IMR-90 (cell line): ENCODE measurements at regions not wholly inside any gene's neighbourhood (a gene's known extent, or its start where the extent isn't known, plus 50 kb on each side); places are given as distances from the start of the nearest gene placed in this dataset.

Experiments
- ATAC-seq: fragments of 200-7000 bp; cut with Tn5 transposase; 2 replicates; pipeline ENCODE4 v1.9.1; 2020; ENCODE audit warnings: low read depth, mild to moderate bottlenecking, moderate library complexity
- BruUV-seq: library from RNA; stranded (reverse); fragments of 400-500 nt; replicated peaks from 2 replicates; lab custom pipeline; 2021; lab: Mats Ljungman, UMichigan
- CTCF ChIA-PET: fragments of 300-600 bp; formaldehyde crosslinking; extraction: SDS; loops from one replicate; lab custom pipeline; 2021; ENCODE audit warnings: antibody characterized with exemption; lab: Yijun Ruan, JAX
- POLR2A ChIA-PET: fragments of 300-600 bp; sonication (Branson Sonifier 250); formaldehyde crosslinking; loops from one replicate; lab custom pipeline; 2022; ENCODE audit warnings: antibody characterized with exemption; ENCODE audit not compliant: unreplicated experiment; lab: Charles Lee
- DNase-seq: peaks from one replicate; pipeline ENCODE4 v3.0.0; 2013
- H2AFZ ChIP-seq: replicated peaks from 2 replicates; pipeline ENCODE3; 2013; ENCODE audit warnings: low read length, mild to moderate bottlenecking; ENCODE audit not compliant: poor library complexity
- H2AK5ac ChIP-seq: 2 replicates; pipeline ENCODE4 v1.6.1; 2013; ENCODE audit warnings: low read depth, low read length, inconsistent platforms
- H2AK9ac ChIP-seq: replicated peaks from 2 replicates; pipeline ENCODE3; 2013; ENCODE audit warnings: mild to moderate bottlenecking, low read depth, low read length, moderate library complexity; ENCODE audit not compliant: poor library complexity
- H2BK120ac ChIP-seq: 2 replicates; pipeline ENCODE4 v1.6.1; 2013; ENCODE audit warnings: low read depth, low read length, inconsistent platforms
- H2BK15ac ChIP-seq: 3 replicates; pipeline ENCODE4 v1.6.1; 2013; ENCODE audit warnings: low read depth, low read length, inconsistent platforms
- H2BK20ac ChIP-seq: 2 replicates; pipeline ENCODE4 v1.6.1; 2013; ENCODE audit warnings: low read depth, mild to moderate bottlenecking, inconsistent platforms, low read length, moderate library complexity
- H2BK5ac ChIP-seq: 2 replicates; pipeline ENCODE4 v1.6.1; 2013; ENCODE audit warnings: mild to moderate bottlenecking, low read depth, low read length, inconsistent platforms; ENCODE audit not compliant: poor library complexity, severe bottlenecking
- H3K14ac ChIP-seq: replicated peaks from 2 replicates; pipeline ENCODE4 v1.6.1; 2013; ENCODE audit warnings: low read depth, low read length, inconsistent platforms
- H3K18ac ChIP-seq: 2 replicates; pipeline ENCODE4 v1.6.1; 2013; ENCODE audit warnings: low read depth, low read length, control low read depth
- H3K23ac ChIP-seq: 2 replicates; pipeline ENCODE4 v1.6.1; 2013; ENCODE audit warnings: low read depth, low read length, inconsistent platforms
- H3K27ac ChIP-seq: 2 replicates; pipeline ENCODE4 v1.5.1; 2013; ENCODE audit warnings: mild to moderate bottlenecking, control low read depth, low read length; ENCODE audit not compliant: insufficient read depth
- H3K27me3 ChIP-seq: 2 replicates; pipeline ENCODE4 v1.6.1; 2013; ENCODE audit warnings: low read length; ENCODE audit not compliant: control insufficient read depth, insufficient read depth
- H3K36me3 ChIP-seq: 2 replicates; pipeline ENCODE4 v1.6.1; 2013; ENCODE audit warnings: low read length, mixed read lengths; ENCODE audit not compliant: control insufficient read depth, insufficient read depth
- H3K4ac ChIP-seq: 2 replicates; pipeline ENCODE4 v1.6.1; 2013; ENCODE audit warnings: low read depth, low read length, inconsistent platforms
- H3K4me1 ChIP-seq: 2 replicates; pipeline ENCODE4 v1.6.1; 2013; ENCODE audit warnings: low read length, mixed read lengths; ENCODE audit not compliant: control insufficient read depth, insufficient read depth
- H3K4me2 ChIP-seq: 2 replicates; pipeline ENCODE4 v1.6.1; 2013; ENCODE audit warnings: low read depth, mild to moderate bottlenecking, control low read depth, low read length, moderate library complexity
- H3K4me3 ChIP-seq: 2 replicates; pipeline ENCODE4 v1.5.1; 2013; ENCODE audit warnings: low read depth, mild to moderate bottlenecking, control low read depth, low read length, moderate library complexity; ENCODE audit not compliant: insufficient read depth
- H3K56ac ChIP-seq: 2 replicates; pipeline ENCODE4 v1.6.1; 2013; ENCODE audit warnings: low read length, inconsistent platforms; ENCODE audit not compliant: insufficient read depth; ENCODE audit errors: extremely low read depth
- H3K79me1 ChIP-seq, 2 experiments: 2 replicates each; pipeline ENCODE4 v1.6.1; 2013; ENCODE audit warnings: low read length in 2 of 2, inconsistent platforms in 1 of 2, low read depth in 1 of 2
- H3K9ac ChIP-seq: 2 replicates; pipeline ENCODE4 v1.6.1; 2013; ENCODE audit warnings: low read depth, low read length, control low read depth
- H3K9me1 ChIP-seq: 2 replicates; pipeline ENCODE4 v1.6.1; 2013; ENCODE audit warnings: low read length, inconsistent platforms; ENCODE audit not compliant: insufficient read depth
- H3K9me3 ChIP-seq: 2 replicates; pipeline ENCODE4 v1.6.1; 2013; ENCODE audit warnings: low read length; ENCODE audit not compliant: control insufficient read depth, insufficient read depth
- H4K20me1 ChIP-seq: 2 replicates; pipeline ENCODE4 v1.6.1; 2013; ENCODE audit warnings: low read length, inconsistent platforms; ENCODE audit not compliant: insufficient read depth
- H4K5ac ChIP-seq: 2 replicates; pipeline ENCODE4 v1.6.1; 2013; ENCODE audit warnings: mild to moderate bottlenecking, low read depth, low read length, control low read depth
- H4K8ac ChIP-seq, 2 experiments: 2 replicates each; pipeline ENCODE4 v1.6.1; 2013; ENCODE audit warnings: low read depth in 2 of 2, low read length in 2 of 2, control low read depth in 1 of 2, inconsistent platforms in 1 of 2
- H4K91ac ChIP-seq: 2 replicates; pipeline ENCODE4 v1.6.1; 2013; ENCODE audit warnings: low read depth, low read length, inconsistent platforms; ENCODE audit not compliant: insufficient read depth
- BHLHE40 ChIP-seq: fragments of 150-350 bp; IDR thresholded peaks from 2 replicates; pipeline ENCODE4 v1.6.1; 2016; ENCODE audit warnings: mild to moderate bottlenecking, low read depth, low read length
- CEBPB ChIP-seq: IDR thresholded peaks from 2 replicates; pipeline ENCODE4 v1.6.1; 2012; ENCODE audit warnings: low read depth, low read length, improper control_type of control experiment
- CTCF ChIP-seq: conservative IDR thresholded peaks from 2 replicates; pipeline ENCODE4 v1.5.1; 2012; ENCODE audit warnings: mild to moderate bottlenecking, low read depth, low read length, improper control_type of control experiment
- MXI1 ChIP-seq: IDR thresholded peaks from 2 replicates; pipeline ENCODE4 v1.6.1; 2012; ENCODE audit warnings: low read depth, mild to moderate bottlenecking, low read length, moderate library complexity, borderline replicate concordance
- NFE2L2 ChIP-seq: fragments of 150-350 bp; IDR thresholded peaks from 2 replicates; pipeline ENCODE4 v1.6.1; 2016; ENCODE audit warnings: low read depth, mild to moderate bottlenecking, low read length
- RAD21 ChIP-seq: IDR thresholded peaks from 2 replicates; pipeline ENCODE4 v1.6.1; 2012; ENCODE audit warnings: low read length, improper control_type of control experiment
- WGBS, 2 experiments: methylation state at CpG; one replicate each; pipeline versions ENCODE4 v1.1.5 to v1.1.7; 2013; ENCODE audit warnings: missing lambda C conversion rate in 2 of 2; ENCODE audit not compliant: insufficient read length in 1 of 2; ENCODE audit errors: extremely low coverage in 2 of 2; 5-methylcytosine and 5-hydroxymethylcytosine counted together
- dilution Hi-C: fragments of 300-500 bp; cut with HindIII; formaldehyde crosslinking; loops from one replicate; pipeline ENCODE4 v1.14.3; 2018; ENCODE audit warnings: low sequenced_read_pairs; ENCODE audit not compliant: unreplicated experiment
- in situ Hi-C: fragments of 300-500 bp; cut with MboI; formaldehyde crosslinking; loops from 3 replicates; pipeline ENCODE4 v1.14.3; 2019; ENCODE audit warnings: low sequenced_read_pairs, inconsistent platforms, mixed read lengths
- intact Hi-C: fragments of 100-400 bp; cut with micrococcal nuclease; formaldehyde crosslinking; loops from 2 replicates; pipeline ENCODE4 v1.10.0; 2022
- TF ChIP-seq, protein P1 (sequence below): fragments of 150-350 bp; IDR thresholded peaks from 2 replicates; pipeline ENCODE4 v1.6.1; 2017; ENCODE audit warnings: mild to moderate bottlenecking, antibody characterized with exemption, low read length, low read depth

- ChIA-PET CTCF (interaction anchor here (0.7 kb wide), 2 partner anchors 23 to 1124 kb away, joined by 3 to 4 read pairs; no protein-coding TSS in a partner anchor), POLR2A (no interaction called here)
- dilution Hi-C loops (no loop called here), in situ Hi-C loops (no loop called here), intact Hi-C loops (no loop called here)
- ATAC-seq: no peak
- Histone ChIP-seq H2AFZ (no peak overlapping the region), H4K8ac (no peak overlapping the region), H3K56ac (no peak overlapping the region), H3K14ac (no peak overlapping the region), H2BK20ac (no peak overlapping the region), H3K27me3 (no peaks in the 10 kb centered on the region), H3K23ac (no peak overlapping the region), H3K9me1 (no peaks in the 10 kb centered on the region), H4K5ac (no peak overlapping the region), H2BK15ac (no peak overlapping the region), H3K4ac (no peak overlapping the region), H2AK5ac (no peak overlapping the region), H2AK9ac (no peak overlapping the region), H4K20me1 (no peaks in the 10 kb centered on the region), H2BK5ac (no peak overlapping the region), H3K18ac (no peak overlapping the region), H3K36me3 (no peaks in the 10 kb centered on the region), H2BK120ac (no peak overlapping the region), H3K9ac (no peak overlapping the region), H3K4me1 (no peaks in the 10 kb centered on the region), H3K27ac (no peak overlapping the region), H3K4me2 (no peak overlapping the region), H3K79me1 (no peaks in the 10 kb centered on the region), H3K4me3 (no peak overlapping the region), H4K91ac (no peak overlapping the region), H3K9me3 (no peaks in the 10 kb centered on the region)
- TF ChIP-seq BHLHE40 (no peak), NFE2L2 (no peak), MXI1 (no peak), CTCF (no peak), CEBPB (no peak), RAD21 (no peak)
- TF ChIP-seq, protein P1, sequence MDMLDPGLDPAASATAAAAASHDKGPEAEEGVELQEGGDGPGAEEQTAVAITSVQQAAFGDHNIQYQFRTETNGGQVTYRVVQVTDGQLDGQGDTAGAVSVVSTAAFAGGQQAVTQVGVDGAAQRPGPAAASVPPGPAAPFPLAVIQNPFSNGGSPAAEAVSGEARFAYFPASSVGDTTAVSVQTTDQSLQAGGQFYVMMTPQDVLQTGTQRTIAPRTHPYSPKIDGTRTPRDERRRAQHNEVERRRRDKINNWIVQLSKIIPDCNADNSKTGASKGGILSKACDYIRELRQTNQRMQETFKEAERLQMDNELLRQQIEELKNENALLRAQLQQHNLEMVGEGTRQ: no peak
- WGBS, 2 experiments: no CpG with 5 or more reads among the region's 2 CpGs
- BruUV-seq: no TSS peak
- DNase-seq: no peak
Measured at GRCh38 chr5:128014578-128014977, 69.0 kb upstream of the SLC12A2 start.
